ENCODE measurements at regions not wholly inside any gene's neighbourhood (a gene's known extent, or its start where the extent isn't known, plus 50 kb on each side); places are given as distances from the start of the nearest gene placed in this dataset.
"Not testable (repeated sequence)": the region's sequence is repeated elsewhere in the genome, so short reads cannot be mapped to it uniquely, and the experiment has no call there.

DNA sequence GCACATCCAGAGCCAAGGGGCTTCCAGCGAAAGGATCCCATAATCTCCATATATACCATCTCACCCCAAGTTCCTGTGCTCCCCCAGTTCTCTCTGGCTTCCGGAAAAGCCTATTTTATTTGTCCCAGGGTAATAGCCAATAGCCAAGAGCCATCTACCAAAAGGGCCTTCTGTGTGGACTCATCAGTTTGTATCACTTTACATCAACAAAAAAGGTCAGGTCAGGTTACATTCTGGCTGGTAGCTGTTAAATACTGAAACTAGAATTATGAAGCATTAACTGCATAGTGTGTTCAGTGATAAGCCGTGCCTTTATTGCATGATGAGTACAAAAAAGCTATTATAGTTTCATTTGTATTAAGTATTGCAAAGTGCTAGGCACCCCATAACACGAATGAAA, 223.7 kb downstream of the IRS1 start:
- no peak for DNase-seq

DNA sequence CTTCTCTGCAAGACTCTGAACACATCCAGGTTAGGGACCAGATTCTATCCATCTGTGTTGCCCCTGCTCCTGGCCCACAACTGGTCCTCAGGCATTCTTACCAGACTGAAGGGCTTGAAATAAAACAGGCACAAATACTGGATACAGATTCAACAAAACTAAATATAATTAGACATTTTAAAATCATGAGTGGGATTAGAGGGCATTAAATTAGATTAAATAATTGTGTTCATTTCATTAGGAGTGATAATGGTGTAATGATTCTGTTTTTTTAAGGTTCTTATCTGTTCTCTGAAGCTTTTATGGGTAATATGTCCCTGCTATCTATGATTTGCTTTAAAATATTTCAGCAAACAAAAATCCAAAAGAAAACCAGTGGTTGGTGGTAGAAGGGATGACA, 226.5 kb downstream of the IRS1 start:
- no peak for DNase-seq

DNA sequence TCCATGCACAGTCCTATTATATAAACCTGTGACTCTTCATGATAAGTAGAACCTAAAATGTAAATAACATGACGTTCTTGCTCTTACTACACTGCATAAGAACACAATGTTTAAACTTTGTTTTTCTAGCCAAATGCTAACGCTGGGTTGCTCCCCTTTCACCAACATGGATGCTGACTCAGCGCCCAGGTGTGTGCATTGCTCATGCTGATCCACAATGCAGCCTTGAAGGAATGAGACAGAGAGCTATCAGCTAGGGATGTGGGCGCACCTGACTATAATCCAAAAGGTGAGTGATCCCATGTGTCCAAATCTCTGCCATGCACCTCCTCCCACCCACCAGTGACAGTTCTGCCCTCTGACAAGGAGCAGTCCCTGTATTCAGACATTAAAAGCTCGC, 235.0 kb downstream of the IRS1 start:
- DNase-seq, result no peak

DNA sequence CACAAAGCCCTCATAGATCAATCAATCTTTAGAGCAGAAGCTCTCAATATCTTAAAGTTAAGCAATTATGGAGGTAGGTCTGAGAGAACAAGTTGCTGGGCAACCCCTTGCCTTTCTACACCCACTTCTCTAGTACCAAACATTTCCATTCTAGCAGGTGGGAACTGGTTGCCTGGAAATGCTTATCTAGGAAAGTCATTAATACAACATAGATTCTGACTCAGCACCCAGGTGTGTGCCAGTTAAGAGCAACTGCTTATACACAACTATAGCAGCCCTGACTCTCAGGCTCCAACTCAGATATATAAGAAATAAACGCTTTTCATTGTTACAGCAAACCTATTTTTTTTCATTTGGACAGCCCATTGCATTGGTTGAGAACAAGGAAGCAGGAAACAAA, 237.7 kb downstream of the IRS1 start:
- DNase-seq, result no peak

DNA sequence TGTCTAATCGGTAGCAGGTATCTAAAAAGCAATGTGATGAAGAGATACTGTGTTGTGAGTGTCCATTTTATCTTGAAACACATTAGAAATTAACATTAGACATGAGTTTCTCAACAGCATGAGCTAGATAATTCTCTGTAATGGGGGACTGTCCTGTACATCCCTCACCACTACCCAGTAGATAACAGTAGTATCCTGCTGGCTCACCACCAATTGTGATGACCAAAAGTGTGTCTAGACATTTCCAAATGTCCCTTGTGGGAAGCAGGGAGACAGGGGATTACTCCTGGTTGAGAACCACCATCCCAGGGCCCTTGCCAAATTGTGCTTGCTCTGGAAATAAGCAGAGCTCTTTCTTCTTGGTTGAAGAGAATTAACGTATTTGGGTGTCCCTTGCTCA, 239.3 kb downstream of the IRS1 start:
- DNase-seq, result no peak

DNA sequence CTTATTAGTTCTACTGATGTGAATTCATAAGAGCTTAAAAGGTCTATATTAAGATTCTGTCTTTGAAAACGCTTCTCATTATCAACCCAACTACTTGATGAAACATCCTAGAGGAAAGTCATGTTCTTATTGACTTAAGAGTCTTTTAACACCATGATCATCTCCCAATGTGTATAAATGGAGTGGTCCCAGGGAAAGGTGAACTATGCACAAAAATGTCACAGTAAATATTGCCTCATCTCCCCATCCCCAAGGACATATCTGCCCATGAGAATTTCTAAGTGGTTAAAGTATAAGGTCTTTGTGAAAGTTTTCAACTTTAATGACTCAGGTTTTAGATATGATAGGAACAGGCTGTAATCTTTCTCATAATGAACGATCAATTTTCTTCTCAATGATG, 240.1 kb downstream of the IRS1 start:
- no peak for DNase-seq

DNA sequence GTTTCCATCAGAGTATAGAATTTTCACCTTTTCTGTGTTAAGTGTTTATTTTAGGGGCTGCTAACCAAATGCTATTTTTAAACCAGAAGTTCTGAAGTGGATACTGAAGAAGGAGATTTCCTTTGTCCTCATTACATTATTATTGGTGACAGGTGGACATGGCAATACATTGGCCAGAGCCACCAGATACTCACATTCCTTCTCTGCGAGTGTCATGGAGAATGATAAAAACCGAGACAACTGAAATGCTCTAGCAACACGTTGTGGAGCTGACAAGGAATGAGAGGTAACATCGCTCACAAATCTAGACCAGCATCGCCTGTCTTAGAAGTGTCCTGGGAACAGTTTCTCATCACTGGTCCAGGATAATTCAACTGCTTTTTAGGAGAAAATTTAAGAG, 241.2 kb downstream of the IRS1 start:
- DNase-seq, result no peak

DNA sequence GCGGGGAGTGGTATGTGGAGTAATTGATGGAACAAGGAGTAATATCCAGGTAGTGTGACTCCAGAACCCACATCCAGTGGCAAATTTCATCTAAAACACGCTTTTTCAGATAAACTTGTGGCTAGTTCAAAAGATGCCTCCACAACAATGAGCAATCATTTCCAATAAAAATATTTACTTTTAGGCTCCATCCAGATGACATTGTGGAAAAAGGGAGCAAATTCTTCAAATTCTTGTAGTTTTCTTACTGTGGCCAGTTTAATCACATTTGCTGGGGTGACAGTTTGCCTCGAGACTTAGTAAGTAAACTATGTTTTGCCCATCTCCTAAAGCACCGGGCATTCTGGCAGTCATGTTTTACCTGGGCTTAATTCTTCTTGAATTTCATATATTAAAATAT, 243.6 kb downstream of the IRS1 start:
- DNase-seq, result no peak

DNA sequence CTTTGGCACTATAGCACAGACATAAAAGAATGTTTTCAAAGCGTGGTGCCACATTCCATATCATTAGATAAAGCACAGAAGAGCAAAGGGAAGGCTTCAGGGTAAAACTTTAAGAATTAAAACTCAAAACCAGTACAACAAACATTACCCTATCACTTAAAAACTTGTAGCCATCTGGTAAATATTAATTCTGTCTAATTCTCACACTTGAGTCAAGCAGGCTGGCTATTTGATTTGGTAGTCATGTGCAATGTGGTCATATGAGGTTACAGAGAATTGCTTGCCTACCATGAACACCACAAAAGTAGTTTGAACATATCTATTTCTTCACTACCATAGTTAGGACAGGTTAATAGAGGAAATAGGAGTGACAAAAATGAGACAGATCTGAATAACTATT, 244.9 kb downstream of the IRS1 start:
- no peak for DNase-seq

DNA sequence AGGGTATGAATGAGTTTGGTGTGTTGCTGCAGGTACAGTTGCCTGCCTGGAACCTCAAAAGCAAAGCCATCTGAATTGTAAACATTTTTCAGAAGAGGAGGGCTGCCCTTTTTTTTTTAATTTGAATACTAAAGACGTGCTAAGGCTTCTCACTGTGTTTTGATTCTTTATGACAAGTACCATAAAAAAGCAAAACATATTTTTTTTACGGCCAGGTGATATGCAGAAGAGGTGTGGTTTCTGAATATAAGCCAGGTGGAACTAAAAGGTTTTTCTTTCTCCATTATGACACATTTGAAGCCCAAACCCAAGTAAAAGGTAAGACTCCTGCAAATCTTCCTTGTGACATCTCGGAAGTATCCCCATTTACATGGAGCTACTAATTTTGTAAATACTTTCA, 246.3 kb downstream of the IRS1 start:
- no peak for DNase-seq

DNA sequence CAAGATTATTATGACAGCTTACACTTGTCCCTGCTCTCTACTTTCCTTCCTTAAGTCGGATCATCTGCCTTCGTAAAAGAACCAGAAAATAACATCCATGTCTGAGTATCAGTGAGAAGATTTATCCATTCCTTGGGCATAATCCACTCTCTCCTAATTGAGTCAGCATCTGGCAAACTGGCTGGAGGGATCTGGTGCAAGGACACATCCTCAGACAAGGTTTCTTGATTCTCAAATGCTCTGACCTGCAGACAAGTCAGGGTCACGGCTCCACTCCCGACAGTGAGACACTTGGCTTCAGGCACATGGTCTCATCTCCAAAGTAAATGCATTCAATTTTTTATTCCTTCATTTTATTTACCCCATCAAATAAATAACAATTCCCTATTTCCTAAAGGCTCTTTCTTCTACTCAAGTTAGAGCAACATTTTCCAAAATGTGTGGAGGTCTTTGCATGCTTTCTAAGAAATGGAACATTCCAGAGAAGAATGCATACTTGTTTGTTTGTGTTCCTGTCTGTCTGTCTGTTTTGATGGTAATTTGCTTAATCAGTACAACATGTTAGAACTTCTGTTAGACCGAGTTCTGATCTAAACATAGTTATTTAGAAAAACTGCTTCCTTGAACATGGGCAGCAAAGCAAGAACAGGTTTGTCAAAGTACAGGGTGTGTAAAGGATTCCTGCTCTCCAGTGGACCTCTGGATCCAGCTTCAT, 246.9 kb downstream of the IRS1 start:
- no peak for DNase-seq

DNA sequence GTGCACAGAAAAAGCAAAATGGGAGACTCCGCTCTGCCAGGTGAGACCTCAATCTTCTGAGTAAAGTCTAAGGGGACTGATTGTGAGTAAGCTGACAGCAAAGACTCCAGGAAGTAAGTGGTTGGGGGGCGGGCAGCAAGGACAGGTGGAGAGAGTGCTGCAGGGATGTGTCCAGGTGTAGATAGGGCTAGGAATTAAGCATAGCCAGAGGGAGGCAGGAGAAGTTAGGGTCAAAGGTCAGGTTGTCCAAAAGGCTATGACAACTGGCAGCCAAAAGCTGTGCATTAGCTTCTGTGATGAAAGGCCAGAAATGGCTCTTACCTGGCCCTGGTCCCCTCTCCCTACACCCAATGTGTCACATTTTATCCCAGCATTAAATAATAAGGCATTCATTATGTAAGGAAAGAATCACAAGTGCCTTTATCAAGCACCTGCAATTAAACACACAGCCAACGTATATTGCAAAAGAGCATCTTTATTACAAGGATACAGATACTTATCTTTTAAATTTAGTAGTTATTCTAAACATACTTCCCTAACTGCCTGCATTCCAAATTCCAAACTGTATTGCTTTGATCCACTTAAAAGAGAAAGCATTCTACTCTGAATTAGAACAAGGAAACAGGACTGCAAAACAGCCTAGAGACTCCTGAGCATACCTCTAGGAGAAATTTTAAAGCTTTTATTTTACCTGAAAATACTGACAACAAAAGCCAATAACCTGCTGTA, 247.9 kb downstream of the IRS1 start:
- no peak for DNase-seq

DNA sequence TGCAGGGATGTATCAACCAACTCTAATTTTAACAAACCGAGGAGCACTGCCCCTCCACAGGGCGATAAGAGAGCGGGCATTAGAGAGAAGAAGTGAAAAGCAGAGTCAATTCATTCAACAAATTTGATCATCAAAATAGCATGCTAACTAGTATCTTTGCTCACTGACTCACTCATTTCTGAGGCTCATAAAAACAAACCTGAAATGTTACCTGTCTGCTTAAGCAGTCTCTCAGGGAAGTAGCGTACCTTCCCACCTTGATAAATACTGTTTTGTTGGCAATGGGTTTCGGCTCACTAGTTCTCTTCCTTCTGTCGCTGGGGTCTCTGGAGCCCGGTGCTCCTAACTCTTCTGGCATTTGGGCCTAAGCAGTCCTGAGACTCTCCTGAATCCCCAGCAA, 248.8 kb downstream of the IRS1 start:
- DNase-seq, result no peak

DNA sequence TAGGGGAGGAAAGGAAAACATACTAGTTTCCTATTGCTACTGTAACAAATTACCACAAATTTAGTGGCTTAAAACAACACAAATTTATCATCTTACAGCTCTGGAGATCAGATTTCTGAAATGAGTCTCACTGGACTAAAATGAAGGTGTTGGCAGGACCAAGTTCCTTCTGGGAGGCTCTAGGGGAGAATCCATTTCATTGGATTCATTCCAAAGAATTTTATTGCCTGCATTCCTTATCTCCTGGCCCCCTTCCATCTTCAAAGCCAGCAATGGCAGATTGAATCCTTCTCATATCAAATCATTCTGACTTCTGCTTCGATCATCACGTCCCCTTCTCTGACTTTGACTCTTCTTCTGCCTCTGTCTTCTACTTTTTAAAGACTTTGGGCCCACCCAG, 250.9 kb downstream of the IRS1 start:
- no peak for DNase-seq

DNA sequence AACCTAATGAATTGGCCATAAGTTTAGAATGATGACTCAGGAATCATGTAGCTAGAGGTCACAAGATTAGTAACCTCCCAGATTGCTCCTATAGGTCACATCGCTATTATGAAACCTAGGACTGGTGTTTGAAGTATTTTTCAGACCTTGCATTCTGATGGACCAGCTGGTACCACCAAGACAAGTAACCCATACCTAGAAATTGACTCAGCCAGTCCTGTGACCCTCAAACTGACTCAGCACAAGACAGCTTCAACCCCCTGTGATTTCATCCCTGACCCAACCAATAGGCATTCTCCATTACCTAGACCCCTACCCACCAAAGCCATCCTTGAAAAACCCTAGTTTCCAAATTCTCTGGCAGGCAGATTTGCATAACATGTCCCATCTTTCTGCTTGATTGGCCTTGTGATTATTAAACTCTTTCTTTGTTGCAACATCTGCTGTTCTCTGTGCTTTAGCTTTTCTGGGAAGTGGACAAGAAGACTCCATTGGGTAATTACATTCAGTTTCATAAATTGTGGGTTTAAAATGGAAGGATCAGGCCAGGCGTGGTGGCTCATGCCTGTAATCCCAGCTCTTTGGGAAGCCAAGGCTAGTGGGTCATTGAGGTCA, 254.9 kb downstream of the IRS1 start:
- no peak for DNase-seq

DNA sequence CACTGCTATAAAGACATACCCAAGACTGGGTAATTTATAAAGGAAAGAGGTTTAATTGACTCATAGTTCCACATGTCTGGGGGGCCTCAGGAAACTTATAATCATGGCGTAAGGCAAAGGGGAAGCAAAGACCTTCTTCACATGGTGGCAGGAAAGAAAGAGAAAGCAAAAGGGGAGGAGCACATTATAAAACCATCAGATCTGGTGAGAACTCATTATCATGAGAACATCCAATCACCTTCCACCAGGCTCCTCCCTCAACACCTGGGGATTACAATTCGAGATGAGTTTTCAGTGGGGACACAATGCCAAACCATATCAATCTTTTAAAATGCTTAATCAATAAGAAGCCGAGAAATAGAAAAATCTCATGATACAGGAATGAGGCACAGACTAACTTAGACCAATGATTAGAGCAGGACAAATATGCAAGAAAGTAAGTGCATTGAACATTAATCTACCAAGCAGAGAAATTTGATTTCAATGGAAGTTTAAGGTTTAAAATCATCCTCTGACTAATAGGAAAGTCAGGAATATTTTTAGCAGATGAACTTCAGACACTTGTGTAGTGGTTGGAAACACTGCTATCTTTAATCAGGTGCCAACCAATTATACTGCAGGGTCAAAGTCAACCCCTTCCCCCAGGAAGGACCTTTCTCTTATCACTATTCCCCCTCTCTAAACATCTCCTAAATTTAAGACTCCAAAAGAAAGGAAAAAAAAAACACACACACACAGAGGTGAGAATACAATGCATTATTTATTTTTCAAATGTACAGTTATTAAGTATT, 259.2 kb downstream of the IRS1 start:
- no peak for DNase-seq

DNA sequence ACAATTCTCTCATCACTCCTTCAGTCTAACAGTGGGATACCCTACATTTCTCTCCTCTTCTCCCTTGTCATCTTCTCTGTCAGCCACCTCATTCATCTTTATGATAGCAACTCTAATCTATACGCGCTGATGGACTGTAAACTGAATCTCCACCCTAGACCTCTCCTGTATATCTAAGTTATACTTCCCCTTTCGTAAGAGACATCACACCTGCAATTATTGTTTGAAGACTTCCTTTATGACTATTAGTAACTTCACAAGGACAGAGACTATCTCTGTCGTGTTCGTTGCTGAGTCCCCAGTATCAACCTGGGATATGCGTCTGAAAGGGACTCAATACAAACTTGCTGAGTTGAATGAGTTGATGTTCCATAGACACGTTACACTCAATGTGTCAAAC, 263.2 kb downstream of the IRS1 start:
- no peak for DNase-seq

DNA sequence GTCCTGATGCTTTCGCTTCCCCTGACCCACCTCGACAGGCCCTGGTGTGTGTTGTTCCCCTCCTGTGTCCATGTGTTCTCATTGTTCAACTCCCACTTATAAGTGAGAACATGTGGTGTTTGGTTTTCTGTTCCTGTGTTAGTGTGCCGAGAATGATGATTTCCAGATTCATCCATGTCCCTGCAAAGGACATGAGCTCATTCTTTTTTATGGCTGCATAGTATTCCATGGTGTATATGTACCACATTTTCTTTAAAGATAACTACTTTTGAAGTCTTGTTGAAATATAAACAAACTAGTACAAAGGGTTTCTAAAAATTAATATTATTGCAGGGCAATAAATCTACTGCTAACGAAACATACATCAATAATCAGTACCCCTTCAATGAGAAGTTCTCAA, 266.6 kb downstream of the IRS1 start:
- not testable (repeated sequence) for DNase-seq

DNA sequence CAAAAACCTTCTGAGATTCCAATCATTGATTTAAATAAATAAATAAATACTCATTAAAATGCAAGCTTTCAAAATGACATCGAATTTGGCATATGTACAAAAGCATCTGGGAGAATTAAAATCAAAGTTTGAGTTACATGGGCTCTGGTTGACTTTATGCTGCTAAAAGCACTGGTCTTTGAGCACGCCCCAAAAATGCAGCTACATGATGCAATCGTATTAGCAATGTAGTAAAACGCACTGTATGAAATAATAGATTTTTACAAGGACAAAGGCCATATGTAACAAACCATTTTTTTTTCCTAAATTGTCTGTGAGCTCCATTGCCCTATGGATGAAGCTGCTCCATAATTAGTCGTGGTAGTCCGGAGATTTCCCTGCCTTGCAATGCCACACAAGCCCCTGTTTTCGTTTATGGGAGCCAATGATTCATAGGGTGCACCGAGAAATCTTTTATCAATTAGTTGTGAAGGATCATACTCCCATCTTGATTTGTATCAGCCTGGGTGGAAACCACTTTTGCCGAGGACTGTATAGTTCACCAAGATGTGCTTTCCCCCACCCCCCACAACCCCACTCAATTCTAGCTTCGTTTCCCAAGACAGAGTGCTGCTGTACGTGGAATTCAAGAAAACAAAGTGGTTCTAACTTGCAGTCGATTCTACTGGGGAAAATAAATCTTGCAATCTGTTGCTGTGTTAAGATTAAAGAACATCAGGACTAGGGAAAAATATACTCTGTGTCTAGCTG, 268.4 kb downstream of the IRS1 start:
- no peak for DNase-seq

DNA sequence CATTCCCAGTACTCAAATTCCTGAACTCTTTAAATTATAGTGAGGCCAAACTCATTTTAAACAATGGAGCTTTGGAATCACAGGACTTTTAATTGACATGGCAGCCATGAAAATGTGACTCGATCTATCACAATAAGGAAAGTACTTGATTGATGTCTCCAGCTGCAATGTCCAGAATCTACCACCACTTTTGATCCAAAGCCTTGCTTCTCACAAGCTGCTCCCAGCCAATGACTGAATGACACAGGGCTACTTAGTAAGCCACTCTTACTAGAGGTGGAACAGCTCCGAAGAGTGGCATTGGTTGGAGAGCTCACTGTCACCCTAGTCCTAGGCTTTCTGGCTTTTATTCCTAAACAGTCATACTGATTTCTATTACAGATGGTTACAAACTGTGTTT, 270.1 kb downstream of the IRS1 start:
- no peak for DNase-seq

DNA sequence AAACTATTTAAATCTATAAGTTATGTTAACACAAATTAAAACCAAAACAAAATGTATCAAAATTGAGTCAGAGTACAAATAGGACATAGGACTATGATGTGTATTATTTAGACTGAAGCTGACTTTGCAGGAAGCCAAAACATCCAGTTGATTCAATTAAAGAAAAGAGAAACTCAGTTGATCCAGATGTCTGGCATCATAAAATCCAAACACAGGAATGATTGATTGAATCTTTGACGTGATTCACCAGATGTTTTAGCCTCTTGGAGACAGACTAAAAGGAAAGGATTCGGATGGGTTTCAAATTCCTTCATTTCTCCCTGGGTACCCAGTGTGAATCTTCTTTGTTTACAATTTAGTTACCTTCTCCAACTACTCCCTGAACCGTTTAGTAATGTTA, 272.9 kb downstream of the IRS1 start:
- DNase-seq, result no peak

DNA sequence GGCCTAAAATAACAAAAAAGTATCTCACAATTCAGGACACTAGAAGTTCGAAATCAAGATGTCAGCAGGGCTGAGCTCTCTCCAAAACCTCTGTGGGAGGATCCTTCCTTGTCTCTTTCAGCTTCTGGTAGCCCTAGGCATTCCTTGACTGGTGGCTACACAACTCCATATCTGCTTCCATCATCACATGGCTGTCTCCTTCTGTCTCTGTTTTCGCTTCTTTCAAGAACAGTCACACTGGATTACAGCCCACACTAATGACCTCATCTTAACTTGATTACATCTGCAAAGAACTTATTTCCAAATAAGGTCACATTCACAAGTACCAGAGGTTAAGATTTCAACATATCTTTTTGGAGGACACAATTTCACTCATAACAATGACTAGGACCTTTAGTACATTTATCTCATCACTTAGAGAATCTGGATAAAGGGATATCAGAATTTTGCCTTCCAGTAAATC, 275.2 kb downstream of the IRS1 start:
- DNase-seq, result no peak

DNA sequence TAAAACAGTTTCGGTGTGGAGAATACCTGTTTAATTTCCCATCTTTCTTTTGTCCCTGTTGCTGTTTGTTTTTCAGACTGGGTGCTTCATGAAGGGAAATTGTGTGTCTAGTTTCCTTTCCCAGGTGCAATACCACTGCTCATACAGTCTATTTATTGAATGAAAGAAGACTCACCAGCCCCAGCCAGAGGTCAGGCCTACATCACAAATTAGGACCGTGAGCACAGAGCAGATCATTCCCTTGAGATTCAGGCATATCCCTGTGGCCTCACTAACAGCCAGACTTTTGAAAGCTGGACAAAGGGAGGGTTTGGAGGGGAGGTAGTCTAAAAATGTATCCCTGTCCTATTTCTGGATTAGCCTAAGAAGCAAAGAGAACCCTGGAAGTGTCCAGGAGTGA, 278.9 kb downstream of the IRS1 start:
- no peak for DNase-seq
